GM19467 (cell line): ENCODE measurements at regions not wholly inside any gene's neighbourhood (a gene's known extent, or its start where the extent isn't known, plus 50 kb on each side); places are given as distances from the start of the nearest gene placed in this dataset.

Experiments used
- ATAC-seq: cut with Tn5 transposase; IDR thresholded peaks from one replicate; pipeline ENCODE4 v1.9.1; 2021; ENCODE audit warnings: mild to moderate bottlenecking, moderate library complexity; ENCODE audit not compliant: unreplicated experiment

DNA sequence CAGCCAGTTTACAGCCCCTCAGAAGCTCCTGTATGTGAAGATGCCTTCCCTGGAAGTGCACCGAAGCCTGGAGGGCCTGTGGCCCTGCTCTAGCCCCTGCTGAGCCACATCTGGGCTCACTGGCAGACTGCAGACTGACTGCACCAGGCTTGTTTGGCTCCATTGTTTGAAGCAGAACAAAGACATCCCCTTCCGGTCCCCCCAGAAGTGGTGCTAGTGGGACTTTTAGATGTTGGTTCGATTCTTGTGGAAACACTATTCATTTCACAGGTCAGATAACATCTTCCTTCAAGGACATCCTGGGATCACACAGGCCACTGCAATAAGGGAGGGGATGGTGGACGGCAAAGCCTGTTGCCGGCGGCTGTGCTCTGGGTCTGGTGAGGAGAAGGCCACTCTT lies 57.8 kb upstream of the CBLN2 start:
- ATAC-seq, result no peak

DNA sequence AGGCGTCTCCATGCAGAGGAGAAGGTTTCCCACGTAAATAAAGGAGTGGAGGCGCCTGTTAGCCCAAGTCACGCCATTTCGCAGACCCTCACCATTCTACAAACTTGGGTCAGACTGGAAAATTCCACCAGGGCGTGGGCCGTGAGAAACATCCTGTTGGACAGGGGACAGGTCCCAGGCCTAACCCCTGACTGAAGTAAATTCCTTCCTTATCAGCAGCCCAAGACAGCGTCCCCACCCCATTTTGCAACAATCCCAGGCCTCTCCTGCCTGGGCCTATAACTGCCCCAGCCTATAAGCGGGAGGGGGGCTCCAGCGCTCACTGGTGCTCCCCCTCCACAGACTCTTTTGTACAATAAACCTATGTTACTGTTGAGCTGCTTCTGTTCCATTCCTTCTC lies 57.3 kb upstream of the CBLN2 start:
- ATAC-seq, result no peak
